ENCODE measurements at regions not wholly inside any gene's neighbourhood (a gene's known extent, or its start where the extent isn't known, plus 50 kb on each side); places are given as distances from the start of the nearest gene placed in this dataset.
"Not testable (repeated sequence)": the region's sequence is repeated elsewhere in the genome, so short reads cannot be mapped to it uniquely, and the experiment has no call there.

GRCh38 chr20:19835533-19836222, 77.6 kb downstream of the RIN2 start:
- DNase-seq = no peak

- DNase-seq = no peak
These were observed 80.4 kb downstream of the RIN2 start for GRCh38 chr20:19838468-19838867.

- no peak for DNase-seq
These were observed 81.0 kb downstream of the RIN2 start for GRCh38 chr20:19839053-19839452.

DNA sequence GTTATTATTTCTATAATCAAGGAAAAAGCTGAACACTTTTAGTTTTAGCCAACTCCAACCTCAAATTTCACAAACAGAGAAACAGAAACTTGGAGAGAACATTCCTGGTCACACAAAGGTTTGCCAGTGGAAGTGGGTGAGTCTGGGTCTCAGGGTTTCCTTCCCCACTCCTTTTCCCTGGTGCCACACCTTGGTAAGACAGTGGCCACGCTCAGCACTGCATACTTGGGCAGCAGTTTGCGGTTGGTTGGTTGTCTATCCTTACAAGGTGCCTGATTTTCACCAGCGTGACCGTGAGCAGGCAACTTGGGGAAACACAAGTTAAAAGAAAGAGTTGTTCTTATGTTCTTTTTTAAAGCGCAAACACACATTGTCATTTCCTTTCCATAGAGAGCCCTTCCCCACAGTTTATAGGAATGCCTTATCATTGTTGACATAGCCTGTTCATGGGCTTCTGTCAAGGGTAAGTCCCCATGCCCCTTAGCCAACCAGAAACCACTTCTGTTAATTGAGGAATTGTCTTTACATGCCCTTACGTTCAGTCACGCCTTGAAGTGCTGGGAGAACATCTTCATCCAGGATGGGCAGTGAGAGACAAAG, 82.2 kb downstream of the RIN2 start:
- no peak for DNase-seq

DNA sequence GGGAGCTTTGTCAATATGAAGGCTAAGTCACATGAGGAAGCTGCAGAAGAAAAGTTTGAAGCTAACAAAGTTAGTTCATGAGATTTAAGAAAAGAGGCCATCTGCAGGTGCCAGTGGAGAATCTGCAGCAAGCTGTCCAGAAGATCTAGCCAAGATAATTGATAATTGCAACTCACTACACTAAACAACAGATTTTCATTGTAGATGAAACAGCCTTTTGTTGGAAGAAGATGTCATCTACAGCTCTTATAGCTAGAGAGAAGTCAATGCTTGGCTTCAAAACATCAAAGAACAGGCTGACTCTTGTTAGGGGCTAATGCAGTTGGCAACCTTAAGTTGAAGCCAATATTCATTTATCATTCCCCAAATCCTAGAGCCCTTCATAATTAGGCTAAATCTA, 83.7 kb downstream of the RIN2 start:
- no peak for DNase-seq

- DNase-seq = not testable (repeated sequence)
These were observed 86.8 kb downstream of the RIN2 start for GRCh38 chr20:19844850-19845249.

DNA sequence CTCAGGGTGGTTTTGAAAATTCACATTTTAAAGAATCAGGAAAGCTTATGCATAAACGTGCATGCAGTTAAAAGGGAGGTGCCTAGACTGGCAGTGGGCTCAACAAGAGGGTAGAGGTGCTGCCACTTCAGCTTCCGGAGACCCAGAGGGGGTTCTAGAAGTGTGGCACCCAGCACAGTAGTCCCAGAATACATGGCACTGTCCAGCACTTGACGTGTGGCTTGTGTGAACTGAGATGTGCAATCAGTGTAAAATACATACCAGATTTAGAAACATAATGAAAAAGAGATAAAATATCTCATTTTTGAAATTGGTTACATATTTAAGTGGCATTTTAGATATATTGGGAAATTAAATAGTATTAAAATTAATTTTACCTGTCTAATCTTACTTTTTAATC, 89.3 kb downstream of the RIN2 start:
- DNase-seq = no peak

GRCh38 chr20:19849341-19850197, 91.5 kb downstream of the RIN2 start:
- no peak for DNase-seq

- DNase-seq = no peak
These were observed 92.1 kb downstream of the RIN2 start for GRCh38 chr20:19850198-19850533.

- no peak for DNase-seq
These were observed 93.8 kb downstream of the RIN2 start for GRCh38 chr20:19851861-19852260.

GRCh38 chr20:19855416-19855815, 97.4 kb downstream of the RIN2 start:
- no peak for DNase-seq

GRCh38 chr20:19858466-19859371, 100.7 kb downstream of the RIN2 start:
- no peak for DNase-seq

DNA sequence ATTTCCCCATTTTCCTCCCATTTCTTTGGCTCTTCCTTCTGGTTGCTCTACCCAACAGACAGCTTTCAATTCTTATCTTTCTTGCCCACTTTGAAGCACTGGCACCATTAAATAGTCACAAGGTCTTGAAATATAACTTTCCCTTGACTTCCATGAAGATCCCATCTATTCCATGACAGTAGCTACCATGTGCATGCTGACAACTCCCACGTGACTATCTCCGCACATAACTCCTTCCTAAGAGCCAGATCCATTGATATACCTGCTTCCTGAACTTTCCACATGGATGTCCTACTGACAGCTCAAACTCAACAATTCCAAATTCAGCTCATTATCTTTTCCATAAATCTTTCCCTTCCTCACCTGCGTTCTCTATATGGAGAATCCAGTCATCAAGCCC, 101.4 kb downstream of the RIN2 start:
- DNase-seq = no peak

GRCh38 chr20:19860737-19861136, 102.7 kb downstream of the RIN2 start:
- no peak for DNase-seq

GRCh38 chr20:19861147-19861759, 103.2 kb downstream of the RIN2 start:
- no peak for DNase-seq

GRCh38 chr20:19864130-19864529, 106.1 kb downstream of the RIN2 start:
- no peak for DNase-seq

DNA sequence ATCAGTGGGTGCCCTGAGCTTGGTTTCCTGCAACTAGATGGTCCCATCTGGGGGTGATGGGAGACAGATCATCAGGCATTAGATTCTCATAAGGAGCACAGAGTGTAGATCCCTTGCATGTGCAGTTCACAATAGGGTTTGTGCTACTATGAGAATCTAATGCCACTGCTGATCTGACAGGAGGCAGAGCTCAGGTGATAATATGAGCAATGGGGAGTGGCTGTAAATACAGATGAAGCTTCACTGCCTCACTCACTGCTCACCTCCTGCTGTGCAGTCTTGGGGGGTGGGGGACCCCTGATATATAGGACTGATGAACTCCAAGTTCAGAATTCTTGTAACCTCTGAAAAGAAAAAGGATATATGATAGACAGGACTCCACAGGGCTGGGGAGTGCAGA, 108.0 kb downstream of the RIN2 start:
- DNase-seq = no peak

- no peak for DNase-seq
These were observed 109.0 kb downstream of the RIN2 start for GRCh38 chr20:19867074-19867473.

DNA sequence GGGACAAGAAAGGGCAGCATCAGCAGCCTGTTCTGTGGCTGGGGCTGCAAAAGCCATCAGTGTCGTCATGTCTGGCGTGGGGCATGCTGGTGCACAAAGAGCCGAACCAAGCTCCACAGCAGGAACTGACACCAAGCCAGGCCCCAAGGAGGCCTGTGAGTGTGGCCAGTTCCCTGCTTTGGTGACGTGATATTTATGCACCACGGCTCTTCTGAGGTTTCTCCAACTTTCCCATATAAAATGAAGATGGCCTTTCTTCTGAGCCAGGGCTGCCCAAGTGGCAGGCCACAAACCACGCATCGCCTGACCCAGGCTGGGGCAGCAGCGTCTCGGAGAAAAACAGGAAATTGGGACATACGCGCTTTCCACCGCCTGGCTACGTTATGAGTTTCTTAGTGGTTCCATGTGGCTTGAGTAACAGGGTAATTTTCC, 109.9 kb downstream of the RIN2 start:
- DNase-seq = no peak

DNA sequence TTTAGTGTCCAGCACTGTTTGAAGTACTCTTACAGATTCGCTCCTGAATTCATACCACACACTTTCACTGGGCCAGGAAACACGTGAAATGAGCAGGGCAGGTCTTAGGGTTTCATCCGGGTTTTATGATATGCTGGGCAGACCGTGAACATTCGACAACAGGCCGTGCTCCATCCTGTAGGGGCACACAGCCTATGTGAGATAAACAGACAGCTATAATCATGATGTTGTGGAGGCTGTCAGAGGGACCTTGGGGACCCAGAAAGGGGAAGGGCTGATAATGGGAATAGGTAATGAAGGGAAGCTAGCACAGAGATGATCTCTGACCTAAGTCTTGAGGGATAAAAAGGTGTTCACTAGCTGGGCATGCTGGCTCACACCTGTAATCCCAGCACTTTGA, 110.4 kb downstream of the RIN2 start:
- no peak for DNase-seq

GRCh38 chr20:19872001-19872400, 113.9 kb downstream of the RIN2 start:
- no peak for DNase-seq

DNA sequence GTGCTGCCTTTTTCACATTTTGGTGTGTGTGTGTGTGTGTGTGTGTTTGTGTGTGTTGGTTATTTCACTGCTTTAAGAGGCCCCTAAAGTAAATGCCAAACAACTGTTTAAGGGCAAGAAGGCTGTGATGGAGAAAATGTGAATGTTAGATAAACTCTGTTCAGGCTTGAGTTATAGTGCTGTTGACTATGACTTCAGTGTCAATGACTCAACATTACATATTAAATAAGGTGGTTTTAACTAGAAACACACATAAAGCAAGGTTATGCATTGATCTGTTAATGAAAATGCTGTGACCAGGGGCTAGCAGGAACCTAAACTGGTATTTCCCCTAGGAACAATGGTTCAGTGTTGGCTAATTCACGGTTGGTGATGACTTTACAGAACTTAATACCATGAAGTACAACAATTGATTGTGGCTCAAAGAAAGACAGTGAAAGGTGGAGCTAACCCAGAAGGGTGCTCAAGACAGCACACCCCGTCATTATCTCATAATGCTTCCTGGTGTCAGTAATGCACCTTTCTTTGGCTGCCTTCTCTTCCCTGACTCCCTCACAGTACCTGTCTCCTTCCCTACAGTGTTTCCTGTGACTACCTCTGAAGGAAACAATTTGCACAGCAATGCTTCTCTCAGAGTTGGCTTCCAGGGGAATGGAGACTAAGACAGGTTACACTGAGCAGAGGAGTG, 116.1 kb downstream of the RIN2 start:
- DNase-seq = peak; percentile 1
